ENCODE measurements at regions not wholly inside any gene's neighbourhood (a gene's known extent, or its start where the extent isn't known, plus 50 kb on each side); places are given as distances from the start of the nearest gene placed in this dataset.

GRCh38 chr13:68125087-68125480, 894.9 kb upstream of the PCDH9 start:
- TF ChIP-seq EZH2 (IDR thresholded peaks at IDR 0.05) (no peak), POLR2AphosphoS5 (IDR thresholded peaks at IDR 0.05; ENCODE audit: borderline replicate concordance, low read depth, low read length) (no peak), FOXP2 (optimal IDR thresholded peaks at IDR 0.05; ENCODE audit: control extremely low read depth, extremely low read length, insufficient read depth) (no peak)

Data from SK-N-MC (cell line).